Keratinocyte (primary cell): ENCODE measurements at regions not wholly inside any gene's neighbourhood (a gene's known extent, or its start where the extent isn't known, plus 50 kb on each side); places are given as distances from the start of the nearest gene placed in this dataset.

ENCODE experiments used
- DNase-seq: peaks from one replicate; pipeline ENCODE4 v3.0.0-alpha.2; 2011; ENCODE audit warnings: low read depth, missing footprints, low spot score
- FAIRE-seq: peaks from 2 replicates; lab custom pipeline; 2011; peaks lifted over from hg19 to GRCh38; lab: Jason Lieb, UNC
- H2AFZ ChIP-seq: 2 replicates; pipeline ENCODE4 v1.6.0; 2012; ENCODE audit warnings: low read length, control low read depth, inconsistent platforms; ENCODE audit not compliant: control insufficient read depth
- H3K27ac ChIP-seq: 2 replicates; pipeline ENCODE4 v1.5.1; 2011; ENCODE audit warnings: low read length; ENCODE audit not compliant: control insufficient read depth, insufficient read depth
- H3K27me3 ChIP-seq: 3 replicates; pipeline ENCODE4 v1.6.0; 2011; ENCODE audit warnings: low read length; ENCODE audit not compliant: control insufficient read depth, insufficient read depth; ENCODE audit errors: extremely low read depth
- H3K36me3 ChIP-seq, 2 experiments: 2 replicates in 1 of 2; 3 replicates in 1 of 2; pipeline ENCODE4 v1.5.1; 2011; ENCODE audit warnings: low read length in 2 of 2, mild to moderate bottlenecking in 1 of 2; ENCODE audit not compliant: control insufficient read depth in 2 of 2, insufficient read depth in 2 of 2; ENCODE audit errors: extremely low read depth in 1 of 2
- H3K4me1 ChIP-seq: 3 replicates; pipeline ENCODE4 v1.5.1; 2011; ENCODE audit warnings: low read length; ENCODE audit not compliant: control insufficient read depth, insufficient read depth; ENCODE audit errors: extremely low read depth
- H3K4me2 ChIP-seq: 3 replicates; pipeline ENCODE4 v1.6.0; 2011; ENCODE audit warnings: low read depth, low read length; ENCODE audit not compliant: control insufficient read depth, insufficient read depth; ENCODE audit errors: extremely low read depth
- H3K4me3 ChIP-seq, 3 experiments: fragments of 200-600 bp in 1 of 3; sonication (generic) in 1 of 3; 2 replicates in 2 of 3; 3 replicates in 1 of 3; pipeline ENCODE4 v1.5.1; 2011 to 2016; ENCODE audit warnings: low read length in 3 of 3, mild to moderate bottlenecking in 3 of 3, control low read depth in 2 of 3, inconsistent platforms in 1 of 3, low read depth in 1 of 3, mixed read lengths in 1 of 3, mixed run types in 1 of 3, moderate library complexity in 1 of 3; ENCODE audit not compliant: control insufficient read depth in 2 of 3, insufficient read depth in 2 of 3; ENCODE audit errors: extremely low read depth in 1 of 3
- H3K79me2 ChIP-seq: 2 replicates; pipeline ENCODE4 v1.6.0; 2012; ENCODE audit warnings: low read length; ENCODE audit not compliant: control insufficient read depth, insufficient read depth
- H3K9ac ChIP-seq: 3 replicates; pipeline ENCODE4 v1.6.0; 2011; ENCODE audit warnings: low read length; ENCODE audit not compliant: control insufficient read depth, insufficient read depth; ENCODE audit errors: extremely low read depth
- H3K9me1 ChIP-seq: 3 replicates; pipeline ENCODE4 v1.6.0; 2011; ENCODE audit warnings: low read length; ENCODE audit not compliant: control insufficient read depth, insufficient read depth; ENCODE audit errors: extremely low read depth
- H3K9me3 ChIP-seq: 2 replicates; pipeline ENCODE4 v1.5.1; 2012; ENCODE audit warnings: low read depth, low read length; ENCODE audit not compliant: control insufficient read depth
- H4K20me1 ChIP-seq: 3 replicates; pipeline ENCODE4 v1.6.0; 2011; ENCODE audit warnings: low read length; ENCODE audit not compliant: control insufficient read depth, insufficient read depth; ENCODE audit errors: extremely low read depth
- CTCF ChIP-seq, 3 experiments: IDR thresholded peaks in 1 of 3; conservative IDR thresholded peaks in 1 of 3; optimal IDR thresholded peaks in 1 of 3; 2 replicates in 2 of 3; 3 replicates in 1 of 3; pipeline versions ENCODE3 to v1.5.1; 2011; ENCODE audit warnings: low read length in 3 of 3, mild to moderate bottlenecking in 3 of 3, moderate library complexity in 2 of 3, control low read depth in 1 of 3, inconsistent platforms in 1 of 3; ENCODE audit not compliant: insufficient read depth in 2 of 3; ENCODE audit errors: extremely low read depth in 1 of 3
- EZH2 ChIP-seq: IDR thresholded peaks from one replicate; pipeline ENCODE4 v1.6.1; 2012; ENCODE audit warnings: inconsistent platforms, mild to moderate bottlenecking, low read length, moderate library complexity
- dilution Hi-C: fragments of 300-500 bp; cut with MboI; formaldehyde crosslinking; loops from one replicate; pipeline ENCODE4 v1.7.0; 2020; ENCODE audit warnings: low sequenced_read_pairs; ENCODE audit not compliant: extremely low pct_ligation_motif_present

DNA sequence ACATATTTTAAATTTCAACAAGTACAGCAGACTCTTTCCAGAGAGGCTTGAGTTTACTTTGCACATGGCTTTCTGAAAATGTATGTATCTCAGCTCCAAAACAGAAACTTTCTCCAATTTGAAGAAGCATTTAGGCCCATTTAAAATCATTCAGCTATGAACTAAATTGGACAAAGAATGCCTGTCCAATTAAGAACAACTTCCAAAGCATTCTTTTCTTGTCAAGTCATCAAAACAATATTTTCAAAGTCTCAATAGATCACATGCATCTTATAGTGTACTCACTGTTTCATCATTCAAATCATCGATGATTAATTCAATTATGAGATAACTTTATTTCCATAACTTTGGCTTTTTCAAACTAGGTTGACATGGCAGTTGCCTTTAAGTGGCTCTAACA is 95.2 kb downstream of the KBTBD8 start:
- Histone ChIP-seq H3K4me3 (no peak overlapping the region), H3K79me2 (no peaks in the 10 kb centered on the region), H3K4me1 (no peaks in the 10 kb centered on the region), H3K9me1 (no peaks in the 10 kb centered on the region), H3K9ac (no peak overlapping the region), H3K4me2 (no peak overlapping the region), H3K36me3 (no peaks in the 10 kb centered on the region), H3K27me3 (no peaks in the 10 kb centered on the region), H3K9me3 (no peaks in the 10 kb centered on the region), H2AFZ (no peak overlapping the region), H4K20me1 (no peaks in the 10 kb centered on the region), H3K27ac (no peak overlapping the region)
- no peak for TF ChIP-seq CTCF (optimal IDR thresholded peaks at IDR 0.05 in 1 of 3, IDR thresholded peaks at IDR 0.05 in 1 of 3, conservative IDR thresholded peaks at IDR 0.05 in 1 of 3; ENCODE audit: extremely low read depth in 1 of 3, insufficient read depth in 2 of 3, low read length in 3 of 3)
- no peak for TF ChIP-seq EZH2
- dilution Hi-C loops = no loop called here
- FAIRE-seq (no peak), DNase-seq (no peak)

GRCh38 chr3:67094167-67094566 is 96.1 kb downstream of the KBTBD8 start:
- H3K27me3 ChIP-seq = no peaks in the 10 kb centered on the region
- no peak overlapping the region for H3K9ac ChIP-seq
- H3K27ac ChIP-seq = no peak overlapping the region
- dilution Hi-C loops = no loop called here
- no peaks in the 10 kb centered on the region for H3K9me1 ChIP-seq
- H3K4me3 ChIP-seq = no peak overlapping the region
- FAIRE-seq (no peak), DNase-seq (no peak)
- H3K9me3 ChIP-seq = no peaks in the 10 kb centered on the region
- no peak for TF ChIP-seq EZH2
- no peak for TF ChIP-seq CTCF (optimal IDR thresholded peaks at IDR 0.05 in 1 of 3, IDR thresholded peaks at IDR 0.05 in 1 of 3, conservative IDR thresholded peaks at IDR 0.05 in 1 of 3; ENCODE audit: extremely low read depth in 1 of 3, insufficient read depth in 2 of 3, low read length in 3 of 3)
- no peaks in the 10 kb centered on the region for H4K20me1 ChIP-seq
- no peaks in the 10 kb centered on the region for H3K79me2 ChIP-seq
- no peak overlapping the region for H3K4me2 ChIP-seq
- H3K36me3 ChIP-seq = no peaks in the 10 kb centered on the region
- no peaks in the 10 kb centered on the region for H3K4me1 ChIP-seq
- H2AFZ ChIP-seq = no peak overlapping the region
